HL-60 (cell line): ENCODE measurements at regions not wholly inside any gene's neighbourhood (a gene's known extent, or its start where the extent isn't known, plus 50 kb on each side); places are given as distances from the start of the nearest gene placed in this dataset.

Source experiments
- CTCF ChIP-seq: IDR thresholded peaks from one replicate; pipeline ENCODE4 v1.5.1; 2011; ENCODE audit warnings: low read length, control low read depth, inconsistent platforms; ENCODE audit not compliant: insufficient read depth
- POLR2AphosphoS5 ChIP-seq: IDR thresholded peaks from 2 replicates; pipeline ENCODE4 v1.6.1; 2012; ENCODE audit warnings: low read depth

- TF ChIP-seq CTCF = no peak
- no peak for TF ChIP-seq POLR2AphosphoS5
These were observed 71.1 kb upstream of the HPCAL1 start for GRCh38 chr2:10231551-10232085.
